HepG2 (cell line): ENCODE measurements at regions not wholly inside any gene's neighbourhood (a gene's known extent, or its start where the extent isn't known, plus 50 kb on each side); places are given as distances from the start of the nearest gene placed in this dataset.

Experiments used
- ATAC-seq: fragments of 200-7000 bp; cut with Tn5 transposase; 3 replicates; pipeline ENCODE4 v1.9.1; 2020; ENCODE audit warnings: mild to moderate bottlenecking, moderate library complexity
- BruUV-seq: library from RNA; stranded (reverse); fragments of 400-500 nt; replicated peaks from 2 replicates; lab custom pipeline; 2021; lab: Mats Ljungman, UMichigan
- CTCF ChIA-PET: fragments of 300-600 bp; formaldehyde crosslinking; extraction: SDS; loops from one replicate; lab custom pipeline; 2021; ENCODE audit warnings: low total read pairs, inconsistent platforms, low intra/inter-chr PET ratio; lab: Yijun Ruan, JAX
- POLR2A ChIA-PET: fragments of 350-600 bp; sonication (Branson Sonifier 250); formaldehyde crosslinking; loops from one replicate; lab custom pipeline; 2020; ENCODE audit warnings: antibody characterized with exemption, inconsistent platforms; lab: Yijun Ruan, JAX
- DNase-seq: peaks from one replicate; pipeline ENCODE4 v3.0.0-alpha.2; 2015; ENCODE audit warnings: low spot score
- FAIRE-seq: peaks from 3 replicates; lab custom pipeline; 2011; peaks lifted over from hg19 to GRCh38; lab: Jason Lieb, UNC
- H2AFZ ChIP-seq: one replicate; pipeline ENCODE4 v1.6.1; 2011; ENCODE audit warnings: low read length, inconsistent platforms
- H3K27ac ChIP-seq: fragments of 300-600 bp; 3 replicates; pipeline ENCODE4 v1.8.0; 2011; ENCODE audit warnings: mixed run types, mild to moderate bottlenecking, mixed read lengths, low read length, inconsistent platforms; ENCODE audit not compliant: insufficient read depth; ENCODE audit errors: extremely low read length
- H3K27me3 ChIP-seq, 2 experiments: fragments of 200-600 bp in 1 of 2; 2 replicates in 1 of 2; 3 replicates in 1 of 2; pipeline versions ENCODE4 v1.6.0 to v1.8.0; 2011; ENCODE audit warnings: low read length in 2 of 2, mild to moderate bottlenecking in 2 of 2, moderate library complexity in 2 of 2, inconsistent platforms in 1 of 2; ENCODE audit not compliant: insufficient read depth in 2 of 2, control insufficient read depth in 1 of 2
- H3K36me3 ChIP-seq, 2 experiments: fragments of 200-600 bp in 1 of 2; replicated peaks in 1 of 2; 2 replicates in 1 of 2; 3 replicates in 1 of 2; pipeline versions ENCODE4 v1.5.1 to v1.8.0; 2011; ENCODE audit warnings: low read length in 2 of 2, inconsistent platforms in 1 of 2; ENCODE audit not compliant: insufficient read depth in 2 of 2, control insufficient read depth in 1 of 2
- H3K4me1 ChIP-seq: 2 replicates; pipeline ENCODE4 v1.5.1; 2012; ENCODE audit warnings: low read length, inconsistent platforms; ENCODE audit not compliant: insufficient read depth
- H3K4me2 ChIP-seq: 2 replicates; pipeline ENCODE4 v1.6.0; 2011; ENCODE audit warnings: low read depth, low read length, inconsistent platforms
- H3K4me3 ChIP-seq, 3 experiments: fragments of 200-600 bp in 1 of 3; sonication (generic), shearing (Covaris generic) in 1 of 3; replicated peaks in 1 of 3; 2 replicates each; pipeline ENCODE4 v1.5.1; 2011 to 2016; ENCODE audit warnings: low read length in 3 of 3, inconsistent platforms in 2 of 3, low read depth in 2 of 3, mild to moderate bottlenecking in 2 of 3, control low read depth in 1 of 3, mixed read lengths in 1 of 3; ENCODE audit not compliant: insufficient read depth in 1 of 3
- H3K79me2 ChIP-seq: one replicate; pipeline ENCODE4 v1.6.1; 2011; ENCODE audit warnings: low read length, inconsistent platforms; ENCODE audit not compliant: insufficient read depth
- H3K9ac ChIP-seq: 2 replicates; pipeline ENCODE4 v1.6.0; 2011; ENCODE audit warnings: mild to moderate bottlenecking, low read depth, low read length, inconsistent platforms; ENCODE audit not compliant: insufficient read depth
- H3K9me3 ChIP-seq: 2 replicates; pipeline ENCODE4 v1.5.1; 2012; ENCODE audit warnings: mild to moderate bottlenecking, low read length
- H4K20me1 ChIP-seq: 2 replicates; pipeline ENCODE4 v1.6.0; 2011; ENCODE audit warnings: inconsistent platforms, mild to moderate bottlenecking, low read length, moderate library complexity; ENCODE audit not compliant: insufficient read depth
- ARID4A ChIP-seq: sonication (generic); formaldehyde crosslinking; IDR thresholded peaks from 2 replicates; pipeline ENCODE4 v1.5.0; 2020; ENCODE audit warnings: mild to moderate bottlenecking, missing genetic modification reagents, borderline replicate concordance
- ETS1 ChIP-seq: sonication (generic); formaldehyde crosslinking; IDR thresholded peaks from 2 replicates; pipeline ENCODE4 v1.4.0; 2020; ENCODE audit warnings: missing genetic modification reagents
- HIVEP1 ChIP-seq: sonication (generic); formaldehyde crosslinking; IDR thresholded peaks from 2 replicates; pipeline ENCODE4 v1.4.0; 2020; ENCODE audit warnings: mild to moderate bottlenecking, missing genetic modification reagents
- ISX ChIP-seq: sonication (generic); formaldehyde crosslinking; conservative IDR thresholded peaks from 2 replicates; pipeline ENCODE4 v1.5.0; 2020; ENCODE audit warnings: missing genetic modification reagents
- KDM5B ChIP-seq: sonication (generic); formaldehyde crosslinking; IDR thresholded peaks from 2 replicates; pipeline ENCODE4 v1.4.0; 2020; ENCODE audit warnings: missing genetic modification reagents, mild to moderate bottlenecking, borderline replicate concordance
- MED1 ChIP-seq: sonication (generic); formaldehyde crosslinking; IDR thresholded peaks from 2 replicates; pipeline ENCODE4 v1.4.0; 2020; ENCODE audit warnings: missing genetic modification reagents
- NCOA1 ChIP-seq: sonication (generic); formaldehyde crosslinking; IDR thresholded peaks from 2 replicates; pipeline ENCODE4 v1.9.0; 2021; ENCODE audit warnings: missing genetic modification reagents
- ZFAT ChIP-seq: sonication (generic); formaldehyde crosslinking; conservative IDR thresholded peaks from 2 replicates; pipeline ENCODE4 v1.8.1; 2023; ENCODE audit warnings: missing genetic modification reagents, inconsistent platforms
- ZFP62 ChIP-seq: sonication (generic); formaldehyde crosslinking; IDR thresholded peaks from 2 replicates; pipeline ENCODE4 v1.4.0; 2020; ENCODE audit warnings: missing genetic modification reagents
- ZNF12 ChIP-seq: sonication (generic); formaldehyde crosslinking; IDR thresholded peaks from 2 replicates; pipeline ENCODE4 v1.5.0; 2020; ENCODE audit warnings: missing genetic modification reagents
- ZNF234 ChIP-seq: sonication (generic); formaldehyde crosslinking; conservative IDR thresholded peaks from 2 replicates; pipeline ENCODE4 v1.5.1; 2020; ENCODE audit warnings: mild to moderate bottlenecking, missing genetic modification reagents
- ZNF251 ChIP-seq: sonication (generic); formaldehyde crosslinking; IDR thresholded peaks from 2 replicates; pipeline ENCODE4 v1.9.0; 2021; ENCODE audit warnings: mild to moderate bottlenecking, missing genetic modification reagents
- ZNF317 ChIP-seq: sonication (generic); formaldehyde crosslinking; IDR thresholded peaks from 2 replicates; pipeline ENCODE4 v1.5.0; 2020; ENCODE audit warnings: mild to moderate bottlenecking, missing genetic modification reagents
- ZNF562 ChIP-seq: sonication (generic); formaldehyde crosslinking; IDR thresholded peaks from 2 replicates; pipeline ENCODE4 v1.8.0; 2022; ENCODE audit warnings: missing genetic modification reagents, borderline replicate concordance
- ZNF619 ChIP-seq: sonication (generic); formaldehyde crosslinking; IDR thresholded peaks from 2 replicates; pipeline ENCODE4 v1.4.0; 2020; ENCODE audit warnings: mild to moderate bottlenecking, missing genetic modification reagents
- ZNF761 ChIP-seq: sonication (generic); formaldehyde crosslinking; conservative IDR thresholded peaks from 2 replicates; pipeline ENCODE4 v1.4.0; 2020; ENCODE audit warnings: mild to moderate bottlenecking, missing genetic modification reagents
- WGBS: methylation state at CpG from one replicate; pipeline ENCODE4 v1.1.6; 2017; ENCODE audit warnings: low lambda C conversion rate; 5-methylcytosine and 5-hydroxymethylcytosine counted together
- in situ Hi-C: cut with HindIII; loops from 2 replicates; pipeline ENCODE4 v1.10.0; 2017; ENCODE audit warnings: low pct_unique_long_range_greater_than_20kb; ENCODE audit not compliant: extremely low pct_ligation_motif_present
- intact Hi-C: fragments of 100-400 bp; cut with micrococcal nuclease; formaldehyde crosslinking; loops from one replicate; pipeline ENCODE4 v1.10.0; 2022; ENCODE audit not compliant: unreplicated experiment

DNA sequence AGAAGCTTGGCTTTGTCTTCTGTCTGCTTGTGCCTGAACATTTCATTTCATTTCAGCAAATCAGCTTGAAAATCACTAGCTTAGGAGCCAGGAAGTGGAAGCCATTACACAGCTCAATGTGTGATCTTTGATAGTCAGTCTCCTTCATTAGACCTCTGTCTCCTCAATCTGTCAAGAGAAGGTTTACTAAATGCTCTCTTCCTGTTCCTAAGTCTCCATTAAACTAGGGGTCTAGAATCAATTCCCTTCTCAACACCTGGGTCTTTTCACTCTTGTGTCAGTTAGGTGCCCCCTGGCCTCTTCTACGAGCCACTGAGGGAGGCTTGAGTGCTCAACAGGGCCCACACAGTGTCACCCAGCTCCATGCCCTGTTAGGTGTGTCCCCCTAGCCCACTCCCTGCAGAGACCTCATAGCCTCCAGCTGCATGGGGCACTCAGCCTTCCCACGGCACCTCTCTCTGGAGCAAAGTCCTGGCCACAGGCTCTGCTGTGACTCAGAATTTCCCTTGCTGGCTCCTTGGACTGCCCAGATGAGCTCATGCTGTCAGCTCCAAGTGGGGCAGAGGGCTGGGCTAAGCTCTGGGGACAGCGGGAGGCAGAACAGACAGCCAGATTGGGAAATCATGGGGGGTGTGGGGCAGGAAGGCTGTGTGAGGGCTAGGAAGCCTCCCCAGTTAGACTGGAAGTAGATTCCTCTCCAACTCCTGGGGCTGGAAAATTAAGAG is 115.7 kb upstream of the IPO9 start:
- WGBS = 0% methylated on average over 2 of the region's 3 CpGs
- in situ Hi-C loops = no loop called here
- H4K20me1 ChIP-seq = no peaks in the 10 kb centered on the region
- H3K79me2 ChIP-seq = no peaks in the 10 kb centered on the region
- no peak overlapping the region for H3K4me2 ChIP-seq
- intact Hi-C loops = no loop called here
- no peak overlapping the region for H3K27ac ChIP-seq
- no peak for DNase-seq
- FAIRE-seq = no peak
- no peak overlapping the region for H3K4me3 ChIP-seq
- no peak overlapping the region for H3K9ac ChIP-seq
- ChIA-PET POLR2A (no interaction called here), CTCF (no interaction called here)
- no TSS peak for BruUV-seq
- no peak for ATAC-seq
- H3K36me3 ChIP-seq = no peaks in the 10 kb centered on the region
- TF ChIP-seq ETS1 (no peak), ZNF251 (CRISPR knock-in tag) (no peak), ZNF317 (CRISPR knock-in tag) (no peak), ZFP62 (no peak), ZNF619 (CRISPR knock-in tag) (no peak), ZNF234 (no peak), ZNF761 (no peak), ZFAT (CRISPR knock-in tag) (no peak), ZNF562 (CRISPR knock-in tag) (no peak), ARID4A (no peak), NCOA1 (CRISPR knock-in tag) (no peak), KDM5B (CRISPR knock-in tag) (no peak), ZNF12 (CRISPR knock-in tag) (no peak), MED1 (no peak), ISX (CRISPR knock-in tag) (no peak), HIVEP1 (CRISPR knock-in tag) (no peak)
- no peaks in the 10 kb centered on the region for H3K9me3 ChIP-seq
- no peak overlapping the region for H2AFZ ChIP-seq
- no peaks in the 10 kb centered on the region for H3K4me1 ChIP-seq
- H3K27me3 ChIP-seq = peaks cover 2 to 21% of the 10 kb centered on the region in 2 experiments; a peak in 3 of 5 replicates
